A673 (cell line): ENCODE measurements at regions not wholly inside any gene's neighbourhood (a gene's known extent, or its start where the extent isn't known, plus 50 kb on each side); places are given as distances from the start of the nearest gene placed in this dataset.

Experiments used
- BruUV-seq: library from RNA; stranded (reverse); fragments of 400-500 nt; replicated peaks from 2 replicates; lab custom pipeline; 2021; lab: Mats Ljungman, UMichigan
- CTCF ChIA-PET: fragments of 300-600 bp; sonication (Branson Sonifier 250); formaldehyde crosslinking; loops from one replicate; lab custom pipeline; 2022; ENCODE audit warnings: antibody characterized with exemption; lab: Charles Lee
- POLR2A ChIA-PET: fragments of 300-600 bp; sonication (Branson Sonifier 250); formaldehyde crosslinking; loops from one replicate; lab custom pipeline; 2022; ENCODE audit warnings: antibody characterized with exemption; ENCODE audit not compliant: low non-redundant PET; lab: Charles Lee
- DNase-seq: peaks from one replicate; pipeline ENCODE4 v3.0.0-alpha.2; 2015; ENCODE audit warnings: low spot score
- H3K27ac ChIP-seq: fragments of 200-600 bp; sonication (generic); 2 replicates; pipeline ENCODE4 v1.5.1; 2016; ENCODE audit warnings: mixed run types, low read depth, mild to moderate bottlenecking, mixed read lengths, antibody characterized with exemption, low read length; ENCODE audit not compliant: poor library complexity, severe bottlenecking
- H3K27me3 ChIP-seq: fragments of 200-600 bp; sonication (generic); replicated peaks from 2 replicates; pipeline ENCODE4 v1.6.1; 2017; ENCODE audit warnings: mixed run types, low read depth, mild to moderate bottlenecking, mixed read lengths, antibody characterized with exemption, low read length; ENCODE audit not compliant: insufficient read depth, poor library complexity
- H3K36me3 ChIP-seq: fragments of 200-600 bp; sonication (generic); 2 replicates; pipeline ENCODE4 v1.6.1; 2016; ENCODE audit warnings: mixed run types, mild to moderate bottlenecking, mixed read lengths, antibody characterized with exemption, low read length; ENCODE audit not compliant: insufficient read depth, poor library complexity, severe bottlenecking
- H3K4me1 ChIP-seq: fragments of 200-600 bp; sonication (generic); 2 replicates; pipeline ENCODE4 v1.6.1; 2017; ENCODE audit warnings: mixed run types, mild to moderate bottlenecking, mixed read lengths, antibody characterized with exemption, low read length; ENCODE audit not compliant: insufficient read depth, poor library complexity, severe bottlenecking
- H3K4me3 ChIP-seq: fragments of 200-600 bp; sonication (generic); 2 replicates; pipeline ENCODE4 v1.5.1; 2016; ENCODE audit warnings: low read depth, mixed run types, mild to moderate bottlenecking, mixed read lengths, low read length; ENCODE audit not compliant: poor library complexity, severe bottlenecking
- H3K9me3 ChIP-seq: fragments of 200-600 bp; sonication (generic); 2 replicates; pipeline ENCODE4 v1.6.1; 2016; ENCODE audit warnings: mixed run types, low read depth, mild to moderate bottlenecking, mixed read lengths, antibody characterized with exemption, low read length; ENCODE audit not compliant: poor library complexity, severe bottlenecking
- EZH2 ChIP-seq: fragments of 200-600 bp; sonication (generic); IDR thresholded peaks from 2 replicates; pipeline ENCODE4 v1.6.1; 2017; ENCODE audit warnings: borderline replicate concordance, low read depth, mild to moderate bottlenecking, mixed read lengths, antibody characterized with exemption, low read length; ENCODE audit not compliant: poor library complexity, severe bottlenecking
- intact Hi-C: fragments of 100-400 bp; cut with micrococcal nuclease; formaldehyde crosslinking; loops from one replicate; pipeline ENCODE4 v1.10.0; 2022; ENCODE audit not compliant: unreplicated experiment
- TF ChIP-seq, protein P1 (sequence below): fragments of 300-800, 200-600 bp; sonication (generic); conservative IDR thresholded peaks from 2 replicates; pipeline ENCODE4 v1.5.1; 2017; ENCODE audit warnings: low read depth, mild to moderate bottlenecking, antibody characterized with exemption, low read length, moderate library complexity, mixed read lengths

- no TSS peak for BruUV-seq
- no peak overlapping the region for H3K4me3 ChIP-seq
- ChIA-PET CTCF (no interaction called here), POLR2A (no interaction called here)
- no peaks in the 10 kb centered on the region for H3K36me3 ChIP-seq
- intact Hi-C loops, result no loop called here
- H3K9me3 ChIP-seq, result no peaks in the 10 kb centered on the region
- H3K27me3 ChIP-seq, result no peaks in the 10 kb centered on the region
- no peak for TF ChIP-seq EZH2
- TF ChIP-seq, protein P1, sequence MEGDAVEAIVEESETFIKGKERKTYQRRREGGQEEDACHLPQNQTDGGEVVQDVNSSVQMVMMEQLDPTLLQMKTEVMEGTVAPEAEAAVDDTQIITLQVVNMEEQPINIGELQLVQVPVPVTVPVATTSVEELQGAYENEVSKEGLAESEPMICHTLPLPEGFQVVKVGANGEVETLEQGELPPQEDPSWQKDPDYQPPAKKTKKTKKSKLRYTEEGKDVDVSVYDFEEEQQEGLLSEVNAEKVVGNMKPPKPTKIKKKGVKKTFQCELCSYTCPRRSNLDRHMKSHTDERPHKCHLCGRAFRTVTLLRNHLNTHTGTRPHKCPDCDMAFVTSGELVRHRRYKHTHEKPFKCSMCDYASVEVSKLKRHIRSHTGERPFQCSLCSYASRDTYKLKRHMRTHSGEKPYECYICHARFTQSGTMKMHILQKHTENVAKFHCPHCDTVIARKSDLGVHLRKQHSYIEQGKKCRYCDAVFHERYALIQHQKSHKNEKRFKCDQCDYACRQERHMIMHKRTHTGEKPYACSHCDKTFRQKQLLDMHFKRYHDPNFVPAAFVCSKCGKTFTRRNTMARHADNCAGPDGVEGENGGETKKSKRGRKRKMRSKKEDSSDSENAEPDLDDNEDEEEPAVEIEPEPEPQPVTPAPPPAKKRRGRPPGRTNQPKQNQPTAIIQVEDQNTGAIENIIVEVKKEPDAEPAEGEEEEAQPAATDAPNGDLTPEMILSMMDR, result no peak
- no peaks in the 10 kb centered on the region for H3K4me1 ChIP-seq
- no peak overlapping the region for H3K27ac ChIP-seq
- no peak for DNase-seq
Observed at GRCh38 chr2:60118917-60119316, 434.5 kb downstream of the BCL11A start.

DNA sequence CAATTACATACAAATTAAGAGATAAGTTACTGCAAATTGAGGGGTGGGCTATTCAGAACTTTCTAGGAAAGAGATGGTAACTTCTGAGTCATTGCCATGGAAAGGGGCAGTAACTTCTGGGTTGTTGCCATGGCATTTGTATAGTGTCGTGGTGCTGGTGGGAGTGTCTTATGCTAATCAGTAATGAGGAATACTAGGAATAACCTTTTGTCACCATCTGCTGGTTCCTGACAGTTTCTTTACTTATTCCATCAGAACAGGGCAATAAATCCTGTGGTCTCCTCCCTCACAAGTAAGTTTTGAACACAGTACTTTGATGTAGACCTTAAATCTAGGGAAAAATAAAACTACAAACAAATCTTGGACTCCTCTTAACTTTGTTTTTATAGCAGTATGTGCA is 435.4 kb downstream of the BCL11A start:
- POLR2A ChIA-PET, result no interaction called here
- no peak overlapping the region for H3K4me3 ChIP-seq
- no peaks in the 10 kb centered on the region for H3K4me1 ChIP-seq
- TF ChIP-seq, protein P1, result no peak
- BruUV-seq, result no TSS peak
- intact Hi-C loops, result no loop called here
- H3K27me3 ChIP-seq, result no peaks in the 10 kb centered on the region
- H3K9me3 ChIP-seq, result no peaks in the 10 kb centered on the region
- no peaks in the 10 kb centered on the region for H3K36me3 ChIP-seq
- no peak overlapping the region for H3K27ac ChIP-seq
- CTCF ChIA-PET, result no interaction called here
- peak; percentile 9 for DNase-seq

DNA sequence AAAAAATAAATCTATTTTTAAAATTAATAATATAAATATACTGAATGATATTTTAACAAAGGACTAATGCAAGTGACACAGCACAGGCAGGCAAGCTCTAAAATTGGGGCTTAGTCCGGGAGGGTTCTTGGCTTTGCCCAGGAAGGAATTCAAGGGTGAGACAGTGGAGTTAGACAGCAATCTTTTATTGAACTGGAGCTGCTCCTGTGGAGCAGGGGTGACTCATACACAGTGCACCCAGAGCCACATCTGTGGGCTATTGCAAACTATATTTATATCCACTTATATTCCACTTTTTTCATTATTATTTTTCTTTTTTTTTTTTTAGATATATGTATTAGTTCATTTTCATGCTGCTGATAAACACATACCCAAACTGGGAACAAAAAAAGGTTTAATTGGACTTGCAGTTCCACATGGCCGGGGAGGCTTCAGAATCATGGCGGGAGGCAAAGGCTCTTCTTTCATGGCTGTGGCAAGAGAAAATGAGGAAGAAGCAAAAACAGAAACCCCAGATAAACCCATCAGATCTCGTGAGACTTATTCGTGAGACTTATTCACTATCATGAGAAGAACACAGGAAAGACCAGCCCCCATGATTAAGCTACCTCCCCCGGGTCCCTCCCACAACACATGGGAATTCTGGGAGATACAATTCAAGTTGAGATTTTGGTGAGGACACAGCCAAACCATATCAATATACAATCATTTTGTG is 437.1 kb downstream of the BCL11A start:
- BruUV-seq, result no TSS peak
- TF ChIP-seq, protein P1, result no peak
- TF ChIP-seq EZH2, result no peak
- intact Hi-C loops, result no loop called here
- H3K9me3 ChIP-seq, result no peaks in the 10 kb centered on the region
- ChIA-PET POLR2A (no interaction called here), CTCF (no interaction called here)
- no peaks in the 10 kb centered on the region for H3K27me3 ChIP-seq
- no peaks in the 10 kb centered on the region for H3K36me3 ChIP-seq
- no peak overlapping the region for H3K27ac ChIP-seq
- no peaks in the 10 kb centered on the region for H3K4me1 ChIP-seq
- no peak for DNase-seq
- H3K4me3 ChIP-seq, result no peak overlapping the region
